ENCODE measurements at regions not wholly inside any gene's neighbourhood (a gene's known extent, or its start where the extent isn't known, plus 50 kb on each side); places are given as distances from the start of the nearest gene placed in this dataset.
"Not testable (repeated sequence)": the region's sequence is repeated elsewhere in the genome, so short reads cannot be mapped to it uniquely, and the experiment has no call there.

DNA sequence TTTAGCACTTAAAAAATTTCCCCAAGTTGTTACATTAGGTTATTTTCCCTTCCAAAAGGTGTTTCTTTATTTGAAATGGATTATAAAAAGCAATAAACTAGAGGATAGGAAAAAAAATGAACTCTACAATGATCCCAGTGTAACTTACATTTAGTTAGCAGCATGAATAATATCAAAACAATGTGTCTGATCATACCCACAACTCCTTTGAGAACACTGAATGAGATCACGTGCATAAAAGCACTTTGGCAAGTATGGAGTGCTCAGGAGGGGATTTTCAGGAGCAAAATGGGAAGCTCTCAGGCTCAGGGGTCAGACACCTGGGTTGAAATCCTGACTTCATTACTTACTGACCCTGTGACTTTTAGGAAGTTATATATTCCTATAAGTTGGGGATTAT is 369.7 kb upstream of the PROX1 start:
- no peak for DNase-seq (ENCODE audit: low read depth, low spot score)
- H3K27ac ChIP-seq = no peak overlapping the region

DNA sequence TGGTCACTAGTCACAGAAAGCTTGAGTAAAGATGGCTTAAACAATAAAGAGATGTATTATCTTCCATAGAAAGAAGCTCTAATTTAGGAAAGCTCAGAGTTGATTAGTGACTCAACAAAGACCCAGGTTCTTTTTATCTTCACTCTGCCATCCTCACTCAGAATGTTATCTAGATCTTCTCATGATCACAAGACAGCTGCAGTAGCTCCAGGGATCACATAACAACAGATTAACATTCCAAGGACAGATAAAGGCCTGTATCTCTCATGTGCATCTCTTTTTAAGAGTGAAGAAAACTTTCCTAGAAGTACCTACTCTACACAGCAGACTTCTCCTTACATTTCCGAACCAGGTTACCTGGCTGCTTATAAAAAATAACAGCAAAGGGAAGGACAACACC is 368.7 kb upstream of the PROX1 start:
- H3K27ac ChIP-seq = no peak overlapping the region
- DNase-seq (ENCODE audit: low read depth, low spot score) = no peak

DNA sequence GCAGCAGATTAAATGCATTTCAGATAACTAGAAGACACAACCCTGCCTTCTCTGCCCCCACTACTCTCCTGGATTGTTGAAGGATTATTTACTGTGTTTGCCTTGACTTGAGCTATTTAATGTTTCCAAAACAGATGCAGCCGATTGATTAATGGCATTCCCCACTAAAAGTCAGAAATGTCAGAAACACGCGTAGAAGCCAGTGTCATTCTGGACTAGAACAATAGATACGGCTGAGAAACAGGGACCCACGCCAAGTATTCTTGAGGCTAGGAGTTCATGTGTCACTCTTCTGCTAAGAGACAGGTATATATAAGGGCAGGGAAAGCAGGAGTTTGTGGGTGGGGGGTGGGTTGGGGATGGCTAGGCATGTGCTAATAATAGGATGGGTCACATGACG is 366.7 kb upstream of the PROX1 start:
- H3K27ac ChIP-seq = no peak overlapping the region
- no peak for DNase-seq (ENCODE audit: low read depth, low spot score)

GRCh38 chr1:213622365-213623063 is 365.3 kb upstream of the PROX1 start:
- no peak overlapping the region for H3K27ac ChIP-seq
- no peak for DNase-seq (ENCODE audit: low read depth, low spot score)

GRCh38 chr1:213623064-213623581 is 364.6 kb upstream of the PROX1 start:
- DNase-seq (ENCODE audit: low read depth, low spot score) = no peak
- H3K27ac ChIP-seq = no peak overlapping the region

DNA sequence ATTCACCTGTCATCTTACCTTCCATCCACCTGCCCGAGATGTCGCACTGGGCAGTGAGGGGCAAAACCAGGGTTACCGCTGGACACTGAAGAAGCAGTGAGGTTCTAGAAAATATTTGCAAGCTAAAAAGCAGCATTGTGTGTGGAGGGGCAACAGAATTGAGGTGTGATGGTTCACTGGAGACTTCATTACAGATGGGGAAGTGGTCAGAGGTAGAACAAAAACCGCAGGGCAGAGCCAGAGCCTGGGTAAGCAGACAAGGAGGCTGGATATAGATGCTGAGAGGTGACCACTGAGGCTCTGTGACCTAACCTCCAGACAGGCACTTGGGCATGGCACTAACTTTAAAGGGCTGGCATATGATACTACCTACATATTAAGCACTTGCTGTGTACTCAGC is 363.9 kb upstream of the PROX1 start:
- H3K27ac ChIP-seq = no peak overlapping the region
- no peak for DNase-seq (ENCODE audit: low read depth, low spot score)

DNA sequence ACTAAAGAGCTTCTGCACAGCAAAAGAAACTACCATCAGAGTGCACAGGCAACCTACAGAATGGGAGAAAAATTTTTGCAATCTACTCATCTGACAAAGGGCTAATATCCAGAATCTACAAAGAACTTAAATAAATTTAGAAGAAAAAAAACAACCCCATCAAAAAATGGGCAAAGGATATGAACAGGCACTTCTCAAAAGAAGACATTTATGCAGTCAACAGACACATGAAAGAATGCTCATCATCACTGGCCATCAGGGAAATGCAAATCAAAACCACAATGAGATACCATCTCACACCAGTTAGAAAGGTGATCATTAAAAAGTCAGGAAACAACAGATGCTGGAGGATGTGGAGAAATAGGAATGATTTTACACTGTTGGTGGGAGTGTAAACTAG is 351.0 kb upstream of the PROX1 start:
- H3K27ac ChIP-seq; DNase-seq (ENCODE audit: low read depth, low spot score): not testable (repeated sequence)

GRCh38 chr1:213641312-213641711 is 346.5 kb upstream of the PROX1 start:
- DNase-seq (ENCODE audit: low read depth, low spot score) = no peak
- no peak overlapping the region for H3K27ac ChIP-seq

- DNase-seq (ENCODE audit: low read depth, low spot score) = no peak
- no peak overlapping the region for H3K27ac ChIP-seq
These were observed 344.4 kb upstream of the PROX1 start for GRCh38 chr1:213643360-213643759.

DNA sequence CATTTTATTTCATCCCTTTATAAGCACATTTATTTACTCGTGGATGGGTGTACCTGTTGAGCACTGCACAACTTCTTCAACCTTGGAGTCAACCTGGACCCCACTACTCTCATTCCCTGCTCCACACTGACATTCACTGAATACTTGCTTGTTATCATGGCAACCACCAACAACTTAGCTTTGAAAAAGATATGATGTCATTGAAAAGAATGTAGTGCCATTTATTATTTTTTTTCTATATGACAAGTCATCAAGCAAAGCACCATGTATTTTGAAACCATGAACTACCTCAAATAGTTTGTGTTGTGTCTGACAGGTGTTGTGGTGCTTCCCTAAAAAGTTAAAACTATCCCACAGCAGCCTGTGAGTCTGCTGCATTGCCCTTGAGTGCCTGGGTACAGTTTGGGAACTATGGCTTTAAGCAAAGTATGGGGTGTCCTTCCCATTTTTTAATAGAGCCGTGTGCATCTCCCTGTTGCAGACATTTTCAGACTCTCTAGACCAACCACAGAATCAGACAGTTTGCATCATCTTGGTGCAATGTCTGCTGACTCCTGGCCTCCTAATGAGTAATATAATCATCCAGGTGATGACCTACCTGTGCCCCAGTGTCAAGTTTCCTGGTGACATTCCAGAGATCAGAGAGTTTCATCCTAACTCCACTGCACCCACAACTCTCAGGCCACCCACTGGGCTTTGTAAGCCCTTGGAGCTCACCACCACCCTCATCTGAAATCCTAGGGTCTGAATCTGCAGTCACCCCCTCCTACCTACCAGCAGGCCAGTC is 339.7 kb upstream of the PROX1 start:
- no peak overlapping the region for H3K27ac ChIP-seq
- DNase-seq (ENCODE audit: low read depth, low spot score) = no peak

DNA sequence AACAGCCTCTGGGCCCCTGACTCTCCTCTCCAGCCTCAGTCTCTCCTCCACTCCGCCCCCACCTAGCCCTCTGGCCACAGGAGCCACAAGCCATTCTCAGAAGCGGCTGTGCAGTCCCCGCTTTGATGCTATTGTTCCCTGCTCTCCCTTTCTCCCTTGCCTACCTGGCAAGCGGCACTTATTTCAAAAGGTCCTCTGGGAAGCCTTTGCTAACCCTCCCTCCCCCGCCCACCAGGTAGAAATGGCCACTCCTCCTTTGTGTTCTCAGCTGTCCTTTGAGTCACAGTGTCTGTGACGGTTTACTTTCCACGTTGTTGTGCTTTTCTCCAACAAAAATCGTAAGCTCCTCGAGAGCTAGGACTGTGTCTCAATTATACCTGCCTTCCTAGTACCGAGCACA is 338.4 kb upstream of the PROX1 start:
- no peak for DNase-seq (ENCODE audit: low read depth, low spot score)
- H3K27ac ChIP-seq = no peak overlapping the region

GRCh38 chr1:213650603-213651002 is 337.2 kb upstream of the PROX1 start:
- no peak for DNase-seq (ENCODE audit: low read depth, low spot score)

DNA sequence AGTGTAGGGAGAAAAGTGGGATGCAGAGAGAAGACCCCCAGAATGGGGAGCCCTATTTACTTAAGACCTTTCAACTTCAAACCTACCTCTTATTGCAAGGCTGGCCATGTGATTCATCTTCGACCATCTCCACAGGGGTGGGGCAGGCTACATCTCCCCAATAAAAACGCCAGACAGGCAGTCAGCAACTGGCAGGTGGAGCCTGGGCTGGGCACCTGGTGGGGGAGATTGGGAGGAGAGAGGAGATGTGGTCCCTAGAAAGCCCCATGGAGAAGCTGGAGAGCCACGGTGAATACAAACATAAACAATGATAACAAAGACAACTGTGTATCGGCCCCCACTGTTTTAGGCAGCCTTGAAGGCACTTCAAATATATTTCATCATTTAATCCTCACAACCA is 336.7 kb upstream of the PROX1 start:
- no peak for DNase-seq (ENCODE audit: low read depth, low spot score)
- H3K27ac ChIP-seq = no peak overlapping the region

More at GRCh38 chr1:213650603-213651002, 337.2 kb upstream of the PROX1 start:
- H3K27ac ChIP-seq = no peak overlapping the region

DNA sequence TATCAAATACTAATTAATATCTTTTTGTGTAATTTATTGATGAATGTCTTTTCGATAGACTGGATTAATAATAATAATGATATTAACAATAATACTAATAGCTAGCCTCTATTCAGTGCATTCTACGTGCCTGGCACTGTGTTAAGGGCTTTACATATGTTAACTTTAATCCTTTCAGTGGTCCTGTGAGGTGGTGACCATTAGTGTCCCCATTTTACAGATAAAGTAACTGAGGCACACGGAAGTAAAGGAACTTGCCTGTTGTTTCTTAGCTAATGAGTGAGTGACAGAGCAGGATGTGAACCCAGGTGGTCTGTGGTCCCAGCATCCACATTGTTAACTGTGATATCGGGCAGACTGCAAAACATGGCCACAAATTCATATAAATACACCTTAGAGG is 335.7 kb upstream of the PROX1 start:
- DNase-seq (ENCODE audit: low read depth, low spot score) = no peak
- no peak overlapping the region for H3K27ac ChIP-seq

GRCh38 chr1:213656039-213656438 is 331.7 kb upstream of the PROX1 start:
- H3K27ac ChIP-seq = no peak overlapping the region

GRCh38 chr1:213656503-213656902 is 331.3 kb upstream of the PROX1 start:
- H3K27ac ChIP-seq = no peak overlapping the region
- DNase-seq (ENCODE audit: low read depth, low spot score) = no peak

More at GRCh38 chr1:213656039-213656438, 331.7 kb upstream of the PROX1 start:
- no peak for DNase-seq (ENCODE audit: low read depth, low spot score)

- no peak overlapping the region for H3K27ac ChIP-seq
- DNase-seq (ENCODE audit: low read depth, low spot score) = no peak
These were observed 330.8 kb upstream of the PROX1 start for GRCh38 chr1:213657013-213657412.

DNA sequence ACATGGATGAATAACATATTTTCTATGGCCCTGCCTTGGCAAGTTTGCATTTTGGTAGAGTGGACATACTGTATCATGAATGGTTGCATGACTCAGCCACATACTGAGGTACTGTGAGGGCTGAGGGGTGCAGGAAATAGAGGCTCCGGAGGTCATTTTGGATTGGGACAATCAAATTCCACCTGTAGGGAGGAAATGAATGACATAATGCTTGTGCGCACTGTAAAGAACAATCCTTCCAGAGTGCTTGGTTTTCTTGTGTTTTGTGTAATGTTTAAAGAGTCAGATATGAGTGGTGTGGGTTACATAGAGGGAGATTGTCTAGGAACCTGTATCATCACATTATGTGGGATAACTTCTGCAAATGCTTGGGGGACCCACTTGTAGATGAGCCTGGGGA is 329.9 kb upstream of the PROX1 start:
- H3K27ac ChIP-seq = no peak overlapping the region
- no peak for DNase-seq (ENCODE audit: low read depth, low spot score)

DNA sequence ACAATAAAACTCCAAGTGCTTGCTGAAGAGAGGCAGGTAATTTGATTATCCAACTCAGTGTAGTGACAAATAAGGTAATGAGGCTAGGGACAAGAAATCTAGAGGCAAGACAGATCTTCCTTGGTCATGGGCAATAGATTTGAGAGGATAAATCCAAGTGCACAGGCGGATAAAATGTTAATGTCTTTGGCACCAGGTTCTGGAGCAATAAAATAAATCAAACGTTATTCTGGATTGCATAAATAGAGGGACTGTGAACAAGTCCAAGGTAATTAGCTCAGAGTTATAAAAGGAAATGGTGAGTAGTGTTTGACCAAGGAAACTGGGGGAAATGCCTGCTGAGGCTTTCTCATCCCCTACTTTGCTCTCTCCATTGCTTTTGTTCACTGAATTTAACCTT is 329.3 kb upstream of the PROX1 start:
- no peak for DNase-seq (ENCODE audit: low read depth, low spot score)
- H3K27ac ChIP-seq = no peak overlapping the region

DNA sequence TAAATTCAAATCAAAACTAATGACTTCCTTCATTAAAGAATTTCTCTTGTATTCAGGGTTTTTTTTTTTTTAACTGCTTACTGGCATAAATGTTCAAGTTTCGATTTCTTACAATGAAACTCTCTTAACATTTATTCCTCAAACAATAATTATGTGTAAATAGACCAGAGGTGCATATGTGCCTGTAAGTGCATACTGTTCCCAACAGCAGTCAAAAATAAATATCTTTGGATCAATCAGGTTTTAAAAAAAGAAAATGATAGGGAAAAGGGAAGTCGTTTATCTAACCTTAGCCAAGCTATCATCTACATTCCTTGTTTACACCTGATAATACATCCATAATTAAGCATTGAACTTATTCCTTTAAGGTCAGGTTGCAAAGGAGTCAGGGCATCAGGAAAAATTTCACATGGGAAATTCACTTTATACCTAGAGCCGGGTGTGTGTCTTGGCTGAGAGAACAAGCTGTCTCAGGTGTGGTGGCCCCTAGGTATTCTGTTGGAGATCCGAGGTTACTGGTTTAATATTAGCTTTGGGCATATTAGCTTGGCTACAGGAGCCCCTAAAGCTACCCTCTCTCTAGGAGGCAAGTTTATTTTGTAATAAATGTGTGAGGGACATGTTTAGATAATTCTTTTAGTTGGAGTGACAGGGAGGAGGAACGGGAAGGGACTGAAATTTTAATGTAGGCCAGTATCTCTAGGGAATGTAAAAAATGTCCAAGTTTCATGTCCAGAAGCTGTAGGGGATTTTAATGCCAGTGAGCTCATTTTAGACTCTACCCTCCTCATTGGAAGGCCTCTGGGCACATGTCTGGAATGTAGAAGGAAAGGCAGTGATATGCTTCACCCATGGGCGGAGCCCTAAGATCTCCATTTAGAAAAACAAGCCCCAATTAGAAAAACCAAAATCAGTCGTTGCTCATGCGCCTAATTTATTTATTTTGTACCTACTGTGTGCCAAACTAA is 327.9 kb upstream of the PROX1 start:
- no peak overlapping the region for H3K27ac ChIP-seq
- DNase-seq (ENCODE audit: low read depth, low spot score) = no peak
